ENCODE measurements at regions not wholly inside any gene's neighbourhood (a gene's known extent, or its start where the extent isn't known, plus 50 kb on each side); places are given as distances from the start of the nearest gene placed in this dataset.
A peak's percentile ranks its signal among the peaks of the same experiment; 100 is the strongest.

GRCh38 chr2:60321816-60322215, 231.6 kb downstream of the BCL11A start:
- Histone ChIP-seq H3K4me1 (ENCODE audit: control insufficient read depth, insufficient read depth, low read length) (no peaks in the 10 kb centered on the region), H3K4me3 (ENCODE audit: low read length) (no peak overlapping the region), H3K9me3 (ENCODE audit: control insufficient read depth, low read length) (no peaks in the 10 kb centered on the region), H3K27me3 (ENCODE audit: control insufficient read depth, insufficient read depth) (no peaks in the 10 kb centered on the region), H3K27ac (ENCODE audit: low read length) (no peak overlapping the region)
- ATAC-seq: no peak
- DNase-seq: no peak
- intact Hi-C loops (cut with DNase I): no loop called here
- 86% methylated on average over 14 of the region's 14 CpGs for WGBS

GRCh38 chr2:60320724-60321123, 232.7 kb downstream of the BCL11A start:
- no peak for DNase-seq
- Histone ChIP-seq H3K9me3 (ENCODE audit: control insufficient read depth, low read length) (no peaks in the 10 kb centered on the region), H3K27ac (ENCODE audit: low read length) (no peak overlapping the region), H3K4me3 (ENCODE audit: low read length) (no peak overlapping the region), H3K27me3 (ENCODE audit: control insufficient read depth, insufficient read depth) (no peaks in the 10 kb centered on the region), H3K4me1 (ENCODE audit: control insufficient read depth, insufficient read depth, low read length) (no peaks in the 10 kb centered on the region)
- WGBS: 85% methylated on average over 5 of the region's 5 CpGs
- intact Hi-C loops (cut with DNase I): no loop called here
- no peak for ATAC-seq

GRCh38 chr2:60319031-60319547, 234.4 kb downstream of the BCL11A start:
- DNase-seq: no peak
- Histone ChIP-seq H3K9me3 (ENCODE audit: control insufficient read depth, low read length) (no peaks in the 10 kb centered on the region), H3K27ac (ENCODE audit: low read length) (no peak overlapping the region), H3K27me3 (ENCODE audit: control insufficient read depth, insufficient read depth) (no peaks in the 10 kb centered on the region), H3K4me3 (ENCODE audit: low read length) (no peak overlapping the region), H3K4me1 (ENCODE audit: control insufficient read depth, insufficient read depth, low read length) (no peaks in the 10 kb centered on the region)
- intact Hi-C loops (cut with DNase I): no loop called here
- ATAC-seq: no peak
- 85% methylated on average over 3 of the region's 3 CpGs for WGBS

GRCh38 chr2:60318544-60318943, 234.9 kb downstream of the BCL11A start:
- H3K27ac ChIP-seq (ENCODE audit: low read length): no peak overlapping the region
- H3K4me3 ChIP-seq (ENCODE audit: low read length): no peak overlapping the region
- WGBS: 31% methylated on average over 9 of the region's 9 CpGs
- H3K27me3 ChIP-seq (ENCODE audit: control insufficient read depth, insufficient read depth): no peaks in the 10 kb centered on the region
- H3K4me1 ChIP-seq (ENCODE audit: control insufficient read depth, insufficient read depth, low read length): no peaks in the 10 kb centered on the region
- intact Hi-C loops (cut with DNase I): no loop called here
- peak in 1 of 3 donors; percentile 65 for DNase-seq
- H3K9me3 ChIP-seq (ENCODE audit: control insufficient read depth, low read length): no peaks in the 10 kb centered on the region
- peak; percentile 52 to 58 for ATAC-seq

GRCh38 chr2:60317844-60318243, 235.6 kb downstream of the BCL11A start:
- Histone ChIP-seq H3K27me3 (ENCODE audit: control insufficient read depth, insufficient read depth) (no peaks in the 10 kb centered on the region), H3K27ac (ENCODE audit: low read length) (no peak overlapping the region), H3K4me3 (ENCODE audit: low read length) (no peak overlapping the region), H3K4me1 (ENCODE audit: control insufficient read depth, insufficient read depth, low read length) (no peaks in the 10 kb centered on the region), H3K9me3 (ENCODE audit: control insufficient read depth, low read length) (no peaks in the 10 kb centered on the region)
- no peak for DNase-seq
- 32% methylated on average over 8 of the region's 8 CpGs for WGBS
- intact Hi-C loops (cut with DNase I): no loop called here
- no peak for ATAC-seq

GRCh38 chr2:60317034-60317386, 236.4 kb downstream of the BCL11A start:
- Histone ChIP-seq H3K4me3 (ENCODE audit: low read length) (no peak overlapping the region), H3K27ac (ENCODE audit: low read length) (no peak overlapping the region), H3K9me3 (ENCODE audit: control insufficient read depth, low read length) (no peaks in the 10 kb centered on the region), H3K4me1 (ENCODE audit: control insufficient read depth, insufficient read depth, low read length) (no peaks in the 10 kb centered on the region), H3K27me3 (ENCODE audit: control insufficient read depth, insufficient read depth) (no peaks in the 10 kb centered on the region)
- no peak for ATAC-seq
- DNase-seq: no peak
- 72% methylated on average over 2 of the region's 2 CpGs for WGBS
- intact Hi-C loops (cut with DNase I): no loop called here

- WGBS: 82% methylated on average over 7 of the region's 7 CpGs
- H3K27ac ChIP-seq (ENCODE audit: low read length): no peak overlapping the region
- no peaks in the 10 kb centered on the region for H3K9me3 ChIP-seq (ENCODE audit: control insufficient read depth, low read length)
- DNase-seq: no peak
- H3K27me3 ChIP-seq (ENCODE audit: control insufficient read depth, insufficient read depth): no peaks in the 10 kb centered on the region
- no peak overlapping the region for H3K4me3 ChIP-seq (ENCODE audit: low read length)
- intact Hi-C loops (cut with DNase I): no loop called here
- H3K4me1 ChIP-seq (ENCODE audit: control insufficient read depth, insufficient read depth, low read length): no peaks in the 10 kb centered on the region
- no peak for ATAC-seq
Observed at GRCh38 chr2:60316381-60317033, 236.9 kb downstream of the BCL11A start.

- H3K27me3 ChIP-seq (ENCODE audit: control insufficient read depth, insufficient read depth): no peaks in the 10 kb centered on the region
- WGBS: 77% methylated on average over 3 of the region's 3 CpGs
- H3K27ac ChIP-seq (ENCODE audit: low read length): no peak overlapping the region
- no peaks in the 10 kb centered on the region for H3K9me3 ChIP-seq (ENCODE audit: control insufficient read depth, low read length)
- no peak overlapping the region for H3K4me3 ChIP-seq (ENCODE audit: low read length)
- no peak for DNase-seq
- ATAC-seq: no peak
- no peaks in the 10 kb centered on the region for H3K4me1 ChIP-seq (ENCODE audit: control insufficient read depth, insufficient read depth, low read length)
- intact Hi-C loops (cut with DNase I): no loop called here
Observed at GRCh38 chr2:60313470-60314172, 239.8 kb downstream of the BCL11A start.

GRCh38 chr2:60312618-60313017, 240.8 kb downstream of the BCL11A start:
- no peak for ATAC-seq
- 100% methylated on average over 1 of the region's 1 CpG for WGBS
- no peak overlapping the region for H3K27ac ChIP-seq (ENCODE audit: low read length)
- no peaks in the 10 kb centered on the region for H3K4me1 ChIP-seq (ENCODE audit: control insufficient read depth, insufficient read depth, low read length)
- H3K4me3 ChIP-seq (ENCODE audit: low read length): no peak overlapping the region
- intact Hi-C loops (cut with DNase I): no loop called here
- no peaks in the 10 kb centered on the region for H3K27me3 ChIP-seq (ENCODE audit: control insufficient read depth, insufficient read depth)
- DNase-seq: no peak
- H3K9me3 ChIP-seq (ENCODE audit: control insufficient read depth, low read length): no peaks in the 10 kb centered on the region

GRCh38 chr2:60311524-60311923, 241.9 kb downstream of the BCL11A start:
- intact Hi-C loops (cut with DNase I): no loop called here
- Histone ChIP-seq H3K4me3 (ENCODE audit: low read length) (no peak overlapping the region), H3K9me3 (ENCODE audit: control insufficient read depth, low read length) (no peaks in the 10 kb centered on the region), H3K27ac (ENCODE audit: low read length) (no peak overlapping the region), H3K27me3 (ENCODE audit: control insufficient read depth, insufficient read depth) (no peaks in the 10 kb centered on the region), H3K4me1 (ENCODE audit: control insufficient read depth, insufficient read depth, low read length) (no peaks in the 10 kb centered on the region)
- DNase-seq: no peak
- no peak for ATAC-seq
- 89% methylated on average over 1 of the region's 1 CpG for WGBS

GRCh38 chr2:60309941-60310660, 243.4 kb downstream of the BCL11A start:
- ATAC-seq: no peak
- Histone ChIP-seq H3K9me3 (ENCODE audit: control insufficient read depth, low read length) (no peaks in the 10 kb centered on the region), H3K27ac (ENCODE audit: low read length) (no peak overlapping the region), H3K27me3 (ENCODE audit: control insufficient read depth, insufficient read depth) (no peaks in the 10 kb centered on the region), H3K4me1 (ENCODE audit: control insufficient read depth, insufficient read depth, low read length) (peaks cover 2% of the 10 kb centered on the region), H3K4me3 (ENCODE audit: low read length) (no peak overlapping the region)
- no peak for DNase-seq
- 87% methylated on average over 5 of the region's 5 CpGs for WGBS
- intact Hi-C loops (cut with DNase I): no loop called here
